ENCODE measurements at regions not wholly inside any gene's neighbourhood (a gene's known extent, or its start where the extent isn't known, plus 50 kb on each side); places are given as distances from the start of the nearest gene placed in this dataset.

DNA sequence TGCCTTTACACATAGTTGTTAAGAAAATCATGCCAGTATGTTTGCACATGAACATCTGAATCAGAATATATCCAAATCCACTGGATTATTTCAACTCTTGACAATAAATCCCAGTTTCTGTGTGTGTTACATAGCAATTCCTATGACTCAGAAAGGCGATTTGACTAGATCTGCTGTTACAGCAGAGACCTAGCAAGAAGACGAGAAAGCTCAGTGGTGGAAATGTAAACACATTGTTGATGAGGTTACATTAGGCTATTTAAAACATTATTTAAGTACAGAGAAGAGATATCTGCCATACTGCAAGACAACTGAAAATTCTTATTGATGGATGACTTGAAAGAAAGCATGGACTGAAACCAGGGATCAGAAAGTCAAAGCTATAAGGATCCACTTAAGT, 73.0 kb upstream of the SMIM21 start:
- H3K27ac Mint-ChIP-seq: no peak overlapping the region
- H3K27me3 Mint-ChIP-seq (ENCODE audit: low read depth): peaks cover 60% of the 10 kb centered on the region
- no peaks in the 10 kb centered on the region for H3K4me1 Mint-ChIP-seq (ENCODE audit: low read depth)
- DNase-seq (no peak), ATAC-seq (replicated peaks in 1 of 2) (no peak)
- no peaks in the 10 kb centered on the region for H3K36me3 Mint-ChIP-seq (ENCODE audit: insufficient read depth in 2 of 2)
- no peak overlapping the region for H3K4me3 Mint-ChIP-seq
- H3K9me3 Mint-ChIP-seq: no peaks in the 10 kb centered on the region

DNA sequence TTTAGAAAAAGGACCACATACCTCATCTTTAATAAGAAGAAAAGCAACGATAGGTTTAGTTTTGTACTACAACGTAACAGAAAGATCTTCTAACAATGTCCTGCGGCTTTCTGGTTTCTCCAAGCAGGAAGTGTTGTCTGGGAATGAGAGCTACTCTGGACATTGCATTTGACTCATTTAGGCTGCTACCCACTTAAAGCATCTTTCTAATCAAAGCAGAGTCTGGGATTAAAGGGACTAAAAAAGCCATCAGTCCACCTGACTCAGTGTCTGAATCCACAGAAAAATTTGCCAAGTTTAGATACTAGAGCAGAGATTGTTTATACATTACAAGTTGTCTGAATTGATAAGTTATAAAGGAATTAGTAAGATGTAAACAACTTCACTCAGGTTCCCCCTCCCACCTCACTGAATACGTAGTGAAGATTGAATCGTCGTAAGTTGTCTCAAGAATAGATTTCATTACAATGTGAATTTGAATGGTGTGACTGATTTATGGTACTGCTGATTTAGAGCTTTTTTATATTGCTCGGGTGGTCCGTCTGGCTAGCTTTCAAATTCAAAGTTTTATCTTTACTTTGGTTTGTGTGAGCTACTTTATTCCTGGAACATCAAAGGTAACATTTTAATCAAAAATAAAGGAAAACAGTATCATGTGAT, 70.2 kb upstream of the SMIM21 start:
- Mint-ChIP-seq H3K4me3 (no peak overlapping the region), H3K27me3 (ENCODE audit: low read depth) (peaks cover 40% of the 10 kb centered on the region), H3K4me1 (ENCODE audit: low read depth) (no peaks in the 10 kb centered on the region), H3K9me3 (no peaks in the 10 kb centered on the region), H3K36me3 (ENCODE audit: insufficient read depth in 2 of 2) (no peaks in the 10 kb centered on the region), H3K27ac (no peak overlapping the region)
- ATAC-seq (replicated peaks in 1 of 2) (no peak), DNase-seq (no peak)

DNA sequence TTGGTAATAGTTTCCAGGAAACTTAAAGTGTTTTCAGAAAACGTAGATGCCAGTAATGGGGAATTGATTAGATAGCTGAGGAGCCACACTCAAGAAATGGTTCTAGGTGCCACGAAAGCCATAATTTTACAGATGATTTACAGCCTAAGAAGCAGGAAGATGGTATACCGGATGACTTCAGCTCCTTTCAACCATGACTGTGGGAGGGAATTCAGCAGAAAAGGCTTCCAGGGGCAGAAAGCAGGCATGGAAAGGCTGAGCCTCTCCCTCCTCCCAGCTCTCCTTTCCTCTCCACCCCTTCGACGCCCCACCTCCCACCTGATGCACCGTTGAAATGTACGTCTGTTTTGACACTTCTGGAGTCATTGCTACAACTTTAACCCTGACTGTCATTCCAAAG, 68.6 kb upstream of the SMIM21 start:
- Mint-ChIP-seq H3K36me3 (ENCODE audit: insufficient read depth in 2 of 2) (no peaks in the 10 kb centered on the region), H3K4me3 (no peak overlapping the region), H3K27me3 (ENCODE audit: low read depth) (peaks cover 39% of the 10 kb centered on the region), H3K27ac (no peak overlapping the region), H3K9me3 (no peaks in the 10 kb centered on the region), H3K4me1 (ENCODE audit: low read depth) (no peaks in the 10 kb centered on the region)
- DNase-seq (no peak), ATAC-seq (replicated peaks in 1 of 2) (no peak)

DNA sequence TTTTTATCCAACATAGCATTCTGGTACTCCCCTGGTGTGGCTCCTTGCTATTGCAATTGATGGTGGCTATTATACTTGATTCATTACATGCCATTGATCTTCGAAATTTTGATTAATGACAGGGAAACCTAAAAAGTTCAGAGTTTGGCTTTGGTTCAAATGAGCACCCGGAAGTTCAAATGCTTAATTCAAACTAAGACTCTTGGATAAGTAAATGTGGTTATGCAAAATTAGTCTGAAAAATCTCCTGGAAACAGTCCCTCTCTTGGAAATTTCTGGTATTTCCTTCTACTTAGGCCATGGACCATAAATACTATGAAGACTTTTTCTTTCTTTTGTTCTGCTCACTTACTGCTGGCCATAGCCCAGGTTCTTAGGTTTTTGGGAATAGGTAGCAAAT, 65.3 kb upstream of the SMIM21 start:
- H3K36me3 Mint-ChIP-seq (ENCODE audit: insufficient read depth in 2 of 2): no peaks in the 10 kb centered on the region
- H3K4me3 Mint-ChIP-seq: no peak overlapping the region
- H3K4me1 Mint-ChIP-seq (ENCODE audit: low read depth): no peaks in the 10 kb centered on the region
- no peaks in the 10 kb centered on the region for H3K9me3 Mint-ChIP-seq
- ATAC-seq (replicated peaks in 1 of 2) (no peak), DNase-seq (no peak)
- no peak overlapping the region for H3K27ac Mint-ChIP-seq
- peaks cover 37% of the 10 kb centered on the region for H3K27me3 Mint-ChIP-seq (ENCODE audit: low read depth)

DNA sequence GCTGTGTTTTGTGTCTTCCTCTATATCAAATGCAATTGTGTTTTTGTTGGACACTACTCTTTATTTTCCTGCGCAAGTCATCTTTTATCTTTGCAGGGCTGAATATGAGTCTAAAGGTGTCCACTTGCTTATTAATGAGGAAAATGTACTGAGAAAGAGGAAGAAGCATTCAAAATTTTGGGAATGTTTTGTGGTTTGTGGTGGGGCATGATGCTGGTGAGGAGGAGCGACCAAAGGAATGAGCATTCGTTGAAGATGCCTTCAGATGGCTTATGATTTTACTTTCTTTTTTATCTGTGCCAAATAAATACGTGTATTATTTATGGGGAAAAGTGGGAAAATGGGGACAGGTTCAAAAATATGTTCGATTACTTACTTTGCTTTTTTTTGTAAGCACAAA, 63.9 kb upstream of the SMIM21 start:
- H3K4me1 Mint-ChIP-seq (ENCODE audit: low read depth): no peaks in the 10 kb centered on the region
- H3K27me3 Mint-ChIP-seq (ENCODE audit: low read depth): peaks cover 43% of the 10 kb centered on the region
- ATAC-seq (replicated peaks in 1 of 2): no peak
- H3K4me3 Mint-ChIP-seq: no peak overlapping the region
- no peak overlapping the region for H3K27ac Mint-ChIP-seq
- no peaks in the 10 kb centered on the region for H3K9me3 Mint-ChIP-seq
- no peaks in the 10 kb centered on the region for H3K36me3 Mint-ChIP-seq (ENCODE audit: insufficient read depth in 2 of 2)
- DNase-seq: no peak

DNA sequence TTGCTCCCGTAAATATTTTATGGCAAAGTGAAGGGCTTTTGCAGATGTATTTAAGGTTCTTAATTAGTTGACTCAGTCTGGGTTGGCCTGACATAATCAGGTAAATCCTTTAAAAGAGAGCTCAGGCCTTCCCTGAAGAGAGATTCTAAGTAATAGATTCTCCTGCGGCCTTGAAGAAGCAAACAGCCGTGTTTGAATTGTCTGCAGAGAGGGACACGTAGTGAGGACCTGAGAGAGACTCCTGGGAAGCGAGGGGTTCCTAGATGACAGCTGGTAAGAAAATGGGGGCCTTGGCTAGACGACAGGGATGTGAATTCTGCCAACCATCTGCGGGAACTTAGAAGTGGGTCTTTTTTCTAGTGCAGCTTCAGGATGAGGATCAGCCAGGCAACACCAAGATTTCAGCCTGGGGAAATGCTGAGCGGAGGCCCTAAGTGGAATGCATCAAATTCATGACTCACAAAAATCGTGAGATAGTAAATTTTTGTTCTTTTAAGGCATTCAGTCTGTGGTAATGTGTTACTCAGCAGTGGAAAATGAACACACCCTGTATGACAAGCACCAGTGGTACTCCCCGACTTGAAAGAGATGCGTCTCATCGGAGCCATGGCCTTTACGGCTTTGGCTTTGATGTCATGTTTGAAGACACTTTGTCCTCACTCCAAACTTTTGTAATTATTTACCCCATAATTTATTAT, 62.1 kb upstream of the SMIM21 start:
- DNase-seq (no peak), ATAC-seq (replicated peaks in 1 of 2) (no peak)
- Mint-ChIP-seq H3K27ac (no peak overlapping the region), H3K9me3 (no peaks in the 10 kb centered on the region), H3K36me3 (ENCODE audit: insufficient read depth in 2 of 2) (no peaks in the 10 kb centered on the region), H3K4me1 (ENCODE audit: low read depth) (no peaks in the 10 kb centered on the region), H3K4me3 (no peak overlapping the region), H3K27me3 (ENCODE audit: low read depth) (peaks cover 34% of the 10 kb centered on the region)

DNA sequence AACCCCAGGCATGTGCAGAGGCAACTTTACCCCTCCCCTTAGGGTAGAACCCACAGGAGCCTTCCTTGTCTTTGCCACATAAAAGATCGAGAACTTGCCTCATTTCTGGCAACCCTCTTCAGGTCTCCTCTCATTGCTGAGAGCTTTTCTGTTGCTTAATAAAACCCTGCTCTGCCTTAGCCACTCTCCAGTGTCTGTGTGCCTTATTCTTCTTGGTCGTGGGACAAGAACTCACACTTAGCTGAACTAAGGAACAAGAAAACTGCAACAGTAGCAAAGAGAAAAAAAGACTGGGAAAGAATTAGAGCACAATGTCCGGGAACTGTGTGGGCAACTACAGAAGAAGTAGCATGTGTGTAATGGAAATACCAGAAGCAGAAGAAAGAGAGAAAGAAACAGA, 56.2 kb upstream of the SMIM21 start:
- peaks cover 8% of the 10 kb centered on the region in 2 donors for H3K9me3 Mint-ChIP-seq
- H3K27me3 Mint-ChIP-seq (ENCODE audit: low read depth): peaks cover 49% of the 10 kb centered on the region
- no peak for DNase-seq
- no peaks in the 10 kb centered on the region for H3K4me1 Mint-ChIP-seq (ENCODE audit: low read depth)
- no peak for ATAC-seq (replicated peaks in 1 of 2)
- H3K4me3 Mint-ChIP-seq: no peak overlapping the region
- no peak overlapping the region for H3K27ac Mint-ChIP-seq
- peaks cover 4 to 8% of the 10 kb centered on the region in 2 donors for H3K36me3 Mint-ChIP-seq (ENCODE audit: insufficient read depth in 2 of 2)

DNA sequence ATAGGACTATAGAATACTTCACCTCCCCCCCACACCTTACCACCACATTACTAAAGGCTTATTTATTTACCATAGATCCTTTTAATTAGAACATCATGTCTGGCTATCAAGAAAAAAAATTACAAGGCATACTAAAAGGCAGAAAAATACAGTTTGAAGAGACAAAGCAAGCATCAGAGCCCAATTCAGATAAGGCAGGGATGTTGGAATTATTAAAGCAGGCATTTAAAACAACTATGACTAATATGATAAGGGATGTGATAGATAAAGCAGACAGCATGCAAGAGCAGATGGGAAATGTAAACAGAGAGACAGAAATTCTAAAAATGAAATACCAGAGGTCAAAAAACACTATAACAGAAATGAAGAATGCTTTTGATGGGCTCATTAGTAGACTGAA, 55.4 kb upstream of the SMIM21 start:
- Mint-ChIP-seq H3K27ac (no peak overlapping the region), H3K4me1 (ENCODE audit: low read depth) (no peaks in the 10 kb centered on the region), H3K4me3 (no peak overlapping the region), H3K9me3 (peaks cover 8% of the 10 kb centered on the region in 2 donors), H3K36me3 (ENCODE audit: insufficient read depth in 2 of 2) (peaks cover 4 to 8% of the 10 kb centered on the region in 2 donors), H3K27me3 (ENCODE audit: low read depth) (peaks cover 48% of the 10 kb centered on the region)
- no peak for DNase-seq
- no peak for ATAC-seq (replicated peaks in 1 of 2)

DNA sequence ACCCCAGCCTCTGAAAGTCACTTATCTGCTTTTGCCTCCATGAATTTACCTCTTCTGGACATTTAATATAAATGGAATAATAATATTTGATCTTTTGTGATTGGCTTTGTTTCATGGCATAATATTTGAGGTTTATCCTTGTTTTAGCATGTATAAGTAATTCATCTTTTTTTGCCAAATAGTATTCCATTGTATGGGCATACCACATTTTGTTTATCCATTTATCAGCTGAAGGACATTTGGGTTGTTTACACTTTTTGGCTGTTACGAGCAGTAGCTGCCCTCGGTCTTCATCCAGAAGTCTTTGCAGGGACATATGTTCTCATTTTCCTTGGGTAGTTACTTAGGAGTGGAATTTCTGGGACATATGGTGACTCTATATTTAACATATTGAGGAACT, 53.0 kb upstream of the SMIM21 start:
- no peak overlapping the region for H3K4me3 Mint-ChIP-seq
- no peak overlapping the region for H3K27ac Mint-ChIP-seq
- ATAC-seq (replicated peaks in 1 of 2): no peak
- no peaks in the 10 kb centered on the region for H3K4me1 Mint-ChIP-seq (ENCODE audit: low read depth)
- H3K27me3 Mint-ChIP-seq (ENCODE audit: low read depth): peaks cover 30% of the 10 kb centered on the region
- no peak for DNase-seq
- peaks cover 8% of the 10 kb centered on the region in 2 donors for H3K9me3 Mint-ChIP-seq
- H3K36me3 Mint-ChIP-seq (ENCODE audit: insufficient read depth in 2 of 2): peaks cover 4 to 8% of the 10 kb centered on the region in 2 donors

DNA sequence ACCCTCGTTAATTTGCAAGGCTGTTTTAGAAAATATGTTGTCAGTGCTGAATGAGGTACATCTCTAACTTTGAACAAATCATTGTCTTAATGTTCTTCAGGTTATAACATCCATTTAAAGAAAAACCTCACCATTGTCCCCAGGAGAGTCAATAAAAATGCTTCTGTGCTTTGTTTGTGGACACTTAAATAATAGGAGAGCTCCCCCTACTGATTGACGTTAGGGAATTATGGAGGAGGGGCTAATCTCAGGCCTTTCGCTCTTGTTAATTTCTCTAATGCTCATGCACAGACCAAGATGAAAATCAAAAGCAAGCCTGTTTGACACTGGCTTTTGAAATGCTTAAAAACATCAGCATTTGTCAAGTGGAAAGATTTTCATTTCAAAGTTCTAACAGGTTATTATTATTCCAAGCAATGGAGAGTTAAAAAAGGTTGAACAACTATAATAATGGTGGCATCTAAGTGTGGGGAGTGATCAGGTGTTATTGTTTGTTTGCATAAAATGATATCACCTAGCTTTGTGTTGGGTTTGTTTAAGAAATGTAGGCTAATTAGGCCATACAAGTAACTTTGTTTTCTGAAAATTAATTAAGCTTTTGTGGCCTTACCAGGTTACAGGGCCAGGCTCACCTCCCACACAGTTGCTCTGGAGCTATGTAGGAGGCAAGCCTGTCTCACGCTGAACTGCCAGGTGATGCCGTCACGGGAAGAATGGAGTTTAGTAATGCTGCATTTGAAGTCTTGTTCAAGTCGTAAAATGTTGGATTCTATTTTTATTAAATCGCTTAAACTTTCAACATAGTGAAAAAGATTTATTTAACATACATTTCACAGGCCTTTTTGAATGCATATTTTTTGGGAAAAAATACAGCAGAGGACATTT, 51.7 kb upstream of the SMIM21 start:
- ATAC-seq (replicated peaks in 1 of 2): peak; percentile 35 to 58

DNA sequence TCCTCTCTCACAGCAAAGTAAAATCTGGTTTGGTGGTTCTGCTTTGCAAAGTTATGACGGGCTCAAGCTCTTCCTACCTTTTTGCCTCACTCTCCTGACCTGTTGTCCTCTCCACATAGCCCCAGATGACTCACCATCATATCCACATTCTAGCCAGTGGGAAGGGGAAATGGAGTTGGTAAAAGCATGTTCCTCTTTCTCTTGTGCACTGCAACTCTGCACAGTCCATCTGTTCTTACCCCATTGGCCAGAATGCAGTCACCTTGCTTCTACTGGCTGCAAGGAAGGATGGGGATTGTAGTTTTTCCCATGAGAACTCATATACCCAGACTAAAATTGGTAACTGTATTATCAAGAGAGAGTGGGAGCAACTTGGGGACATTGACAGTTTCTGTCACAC, 50.4 kb upstream of the SMIM21 start:
- DNase-seq: no peak
- Mint-ChIP-seq H3K36me3 (ENCODE audit: insufficient read depth in 2 of 2) (peaks cover 1 to 2% of the 10 kb centered on the region in 2 donors), H3K9me3 (peaks cover 1 to 2% of the 10 kb centered on the region in 2 donors), H3K4me3 (no peak overlapping the region), H3K4me1 (ENCODE audit: low read depth) (no peaks in the 10 kb centered on the region), H3K27ac (no peak overlapping the region), H3K27me3 (ENCODE audit: low read depth) (peaks cover 20% of the 10 kb centered on the region)
- ATAC-seq (replicated peaks in 1 of 2): no peak

More for the DNA sequence above, 51.7 kb upstream of the SMIM21 start:
- no peak overlapping the region for H3K27ac Mint-ChIP-seq
- H3K4me3 Mint-ChIP-seq: no peak overlapping the region
- H3K9me3 Mint-ChIP-seq: peaks cover 8% of the 10 kb centered on the region in 2 donors
- no peaks in the 10 kb centered on the region for H3K4me1 Mint-ChIP-seq (ENCODE audit: low read depth)
- peaks cover 4 to 8% of the 10 kb centered on the region in 2 donors for H3K36me3 Mint-ChIP-seq (ENCODE audit: insufficient read depth in 2 of 2)
- no peak for DNase-seq
- peaks cover 30% of the 10 kb centered on the region for H3K27me3 Mint-ChIP-seq (ENCODE audit: low read depth)
